Neural progenitor cell (in vitro differentiated cells): ENCODE measurements at regions not wholly inside any gene's neighbourhood (a gene's known extent, or its start where the extent isn't known, plus 50 kb on each side); places are given as distances from the start of the nearest gene placed in this dataset.
A peak's percentile ranks its signal among the peaks of the same experiment; 100 is the strongest.
"Not testable (repeated sequence)": the region's sequence is repeated elsewhere in the genome, so short reads cannot be mapped to it uniquely, and the experiment has no call there.

Source experiments
- DNase-seq: peaks from one replicate; pipeline ENCODE4 v3.0.0-alpha.2; 2016; ENCODE audit warnings: low spot score
- H2AFZ ChIP-seq: fragments of 200-600 bp; sonication (generic); replicated peaks from 2 replicates; pipeline ENCODE4 v1.6.1; 2016; ENCODE audit warnings: antibody characterized with exemption
- H3F3A ChIP-seq: fragments of 200-600 bp; sonication (generic); 2 replicates; pipeline ENCODE4 v1.6.1; 2016; ENCODE audit warnings: antibody characterized with exemption, low read depth
- H3K27ac ChIP-seq: fragments of 200-600 bp; sonication (generic); 2 replicates; pipeline ENCODE4 v1.5.1; 2016; ENCODE audit warnings: mild to moderate bottlenecking
- H3K27me3 ChIP-seq: fragments of 200-600 bp; sonication (generic); 2 replicates; pipeline ENCODE4 v1.6.1; 2016; ENCODE audit warnings: mild to moderate bottlenecking, moderate library complexity
- H3K36me3 ChIP-seq: fragments of 200-600 bp; sonication (generic); 2 replicates; pipeline ENCODE4 v1.5.1; 2016
- H3K4me1 ChIP-seq: fragments of 200-600 bp; sonication (generic); 2 replicates; pipeline ENCODE4 v1.6.1; 2016; ENCODE audit warnings: mixed run types
- H3K4me2 ChIP-seq: fragments of 200-600 bp; sonication (generic); 2 replicates; pipeline ENCODE4 v1.6.1; 2016
- H3K4me3 ChIP-seq: fragments of 200-600 bp; sonication (generic); 2 replicates; pipeline ENCODE4 v1.5.1; 2016
- H3K79me2 ChIP-seq: fragments of 200-600 bp; sonication (generic); 2 replicates; pipeline ENCODE4 v1.6.1; 2016; ENCODE audit warnings: low read depth
- H3K9ac ChIP-seq: fragments of 200-600 bp; sonication (generic); 2 replicates; pipeline ENCODE4 v1.6.1; 2016
- H3K9me3 ChIP-seq: fragments of 200-600 bp; sonication (generic); 2 replicates; pipeline ENCODE4 v1.5.1; 2016; ENCODE audit warnings: low read depth
- H4K20me1 ChIP-seq: fragments of 200-600 bp; sonication (generic); 2 replicates; pipeline ENCODE4 v1.6.1; 2016; ENCODE audit warnings: low read depth
- H3K27ac Mint-ChIP-seq: 3 replicates; pipeline ENCODE4 v1.8.0; 2021; ENCODE audit warnings: mixed read lengths
- H3K27me3 Mint-ChIP-seq: 2 replicates; pipeline ENCODE4 v1.8.0; 2022; ENCODE audit warnings: low read depth, mild to moderate bottlenecking, inconsistent platforms, moderate library complexity, mixed read lengths; ENCODE audit not compliant: insufficient read depth
- H3K36me3 Mint-ChIP-seq: 3 replicates; pipeline ENCODE4 v1.8.0; 2021; ENCODE audit warnings: mixed read lengths
- H3K4me1 Mint-ChIP-seq: 3 replicates; pipeline ENCODE4 v1.8.0; 2021; ENCODE audit warnings: mixed read lengths
- H3K4me3 Mint-ChIP-seq: 3 replicates; pipeline ENCODE4 v1.8.0; 2021; ENCODE audit warnings: mild to moderate bottlenecking, moderate library complexity, mixed read lengths
- H3K9me3 Mint-ChIP-seq: 3 replicates; pipeline ENCODE4 v1.8.0; 2020; ENCODE audit warnings: mixed read lengths
- CTCF ChIP-seq: fragments of 200-600 bp; sonication (generic); IDR thresholded peaks from 2 replicates; pipeline ENCODE4 v1.5.1; 2017; ENCODE audit warnings: antibody characterized with exemption, mild to moderate bottlenecking
- EZH2 ChIP-seq: fragments of 200-600 bp; sonication (generic); IDR thresholded peaks from 2 replicates; pipeline ENCODE4 v1.6.1; 2017; ENCODE audit warnings: antibody characterized with exemption, mild to moderate bottlenecking, moderate library complexity
- EZH2phosphoT487 ChIP-seq: fragments of 200-600 bp; sonication (generic); IDR thresholded peaks from 2 replicates; pipeline ENCODE4 v1.6.1; 2017; ENCODE audit warnings: antibody characterized with exemption

GRCh38 chr2:174675615-174676014 is 78.0 kb upstream of the WIPF1 start:
- DNase-seq: no peak
- Mint-ChIP-seq H3K27me3 (no peaks in the 10 kb centered on the region), H3K4me3 (peak overlapping the region; percentile 43), H3K36me3 (peaks cover 24% of the 10 kb centered on the region), H3K9me3 (peaks cover 14% of the 10 kb centered on the region), H3K4me1 (peaks cover 5% of the 10 kb centered on the region), H3K27ac (no peak overlapping the region)
- peaks cover under 1% of the 10 kb centered on the region for H3K27me3 ChIP-seq
- H3F3A ChIP-seq: no peaks in the 10 kb centered on the region
- no peak overlapping the region for H3K27ac ChIP-seq
- H3K9ac ChIP-seq: no peak overlapping the region
- H3K79me2 ChIP-seq: peaks cover 6% of the 10 kb centered on the region
- H3K4me3 ChIP-seq: no peak overlapping the region
- H3K36me3 ChIP-seq: peaks cover 12% of the 10 kb centered on the region
- H3K4me2 ChIP-seq: no peak overlapping the region
- no peak overlapping the region for H2AFZ ChIP-seq
- no peaks in the 10 kb centered on the region for H3K9me3 ChIP-seq
- H3K4me1 ChIP-seq: peaks cover 3% of the 10 kb centered on the region
- H4K20me1 ChIP-seq: peaks cover 7% of the 10 kb centered on the region
- TF ChIP-seq CTCF (no peak), EZH2phosphoT487 (no peak)

DNA sequence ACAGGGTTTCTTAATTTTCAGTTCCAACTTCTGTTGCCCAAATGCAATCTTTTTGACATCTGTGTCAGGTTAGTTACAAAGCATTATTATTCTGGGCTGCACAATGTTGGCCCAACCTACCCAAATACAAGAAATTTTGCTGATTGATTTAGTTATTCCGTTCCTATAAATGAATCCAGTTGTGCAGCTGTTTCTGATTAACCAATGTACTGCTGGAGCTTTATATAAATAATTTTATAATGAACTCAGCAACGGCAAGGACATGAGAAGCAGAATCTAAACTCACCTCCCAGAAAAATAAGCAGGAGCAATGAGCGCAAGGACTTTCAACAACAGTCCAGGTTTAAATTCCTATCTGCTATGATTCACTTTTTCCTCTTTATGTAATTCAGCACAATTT is 76.3 kb upstream of the WIPF1 start:
- no peaks in the 10 kb centered on the region for H3K27me3 ChIP-seq

GRCh38 chr2:174673440-174673839 is 75.8 kb upstream of the WIPF1 start:
- Histone ChIP-seq H3K36me3 (peaks cover 12% of the 10 kb centered on the region), H3F3A (peaks cover 7% of the 10 kb centered on the region), H3K9me3 (no peaks in the 10 kb centered on the region), H3K4me3 (no peak overlapping the region), H3K79me2 (no peaks in the 10 kb centered on the region), H2AFZ (no peak overlapping the region), H3K27ac (no peak overlapping the region), H3K4me1 (peaks cover 15% of the 10 kb centered on the region), H4K20me1 (no peaks in the 10 kb centered on the region), H3K4me2 (no peak overlapping the region), H3K27me3 (no peaks in the 10 kb centered on the region), H3K9ac (no peak overlapping the region)
- peaks cover 16% of the 10 kb centered on the region for H3K9me3 Mint-ChIP-seq
- no peak for TF ChIP-seq CTCF
- TF ChIP-seq EZH2phosphoT487: no peak
- TF ChIP-seq EZH2: no peak
- no peak overlapping the region for H3K27ac Mint-ChIP-seq
- no peak overlapping the region for H3K4me3 Mint-ChIP-seq
- peaks cover 4% of the 10 kb centered on the region for H3K27me3 Mint-ChIP-seq
- peaks cover 26% of the 10 kb centered on the region for H3K36me3 Mint-ChIP-seq
- DNase-seq: no peak
- H3K4me1 Mint-ChIP-seq: peaks cover 8% of the 10 kb centered on the region

More for the DNA sequence above, 76.3 kb upstream of the WIPF1 start:
- Histone ChIP-seq H3K9ac (no peak overlapping the region), H3F3A (peaks cover 4% of the 10 kb centered on the region), H3K4me1 (peaks cover 15% of the 10 kb centered on the region), H3K9me3 (no peaks in the 10 kb centered on the region), H4K20me1 (no peaks in the 10 kb centered on the region), H3K27ac (no peak overlapping the region), H3K36me3 (peaks cover 12% of the 10 kb centered on the region), H3K79me2 (no peaks in the 10 kb centered on the region), H3K4me3 (no peak overlapping the region), H3K4me2 (no peak overlapping the region), H2AFZ (no peak overlapping the region)
- no peak overlapping the region for H3K4me3 Mint-ChIP-seq
- peaks cover 4% of the 10 kb centered on the region for H3K27me3 Mint-ChIP-seq
- DNase-seq: no peak
- peaks cover 26% of the 10 kb centered on the region for H3K36me3 Mint-ChIP-seq
- H3K4me1 Mint-ChIP-seq: peaks cover 8% of the 10 kb centered on the region
- H3K9me3 Mint-ChIP-seq: peaks cover 16% of the 10 kb centered on the region
- TF ChIP-seq EZH2: no peak
- TF ChIP-seq EZH2phosphoT487: no peak
- no peak for TF ChIP-seq CTCF
- no peak overlapping the region for H3K27ac Mint-ChIP-seq

DNA sequence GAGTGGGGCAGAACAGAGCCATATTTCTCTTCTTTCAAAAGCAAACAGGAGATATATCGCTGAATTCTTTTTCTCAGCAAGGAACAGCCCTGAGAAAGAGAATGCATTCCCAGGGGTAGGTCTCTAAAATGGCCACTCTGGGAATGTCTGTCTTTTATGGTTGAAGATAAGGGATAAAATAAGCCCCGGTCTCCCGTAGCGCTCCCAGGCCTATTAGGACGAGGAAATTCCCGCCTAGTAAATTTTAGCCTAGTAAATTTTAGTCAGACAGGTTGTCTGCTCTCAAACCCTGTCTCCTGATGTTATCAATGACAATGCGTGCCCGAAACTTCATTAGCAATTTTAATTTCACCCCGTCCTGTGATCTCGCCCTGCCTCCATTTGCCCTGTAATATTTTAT is 73.9 kb upstream of the WIPF1 start:
- peaks cover 23% of the 10 kb centered on the region for H3F3A ChIP-seq
- not testable (repeated sequence) for H3K9me3 ChIP-seq, H4K20me1 ChIP-seq, H2AFZ ChIP-seq, H3K27me3 ChIP-seq, H3K27ac ChIP-seq, H3K4me3 Mint-ChIP-seq, H3K9ac ChIP-seq, H3K27ac Mint-ChIP-seq, H3K27me3 Mint-ChIP-seq, H3K79me2 ChIP-seq, H3K4me3 ChIP-seq, DNase-seq, H3K4me2 ChIP-seq
- peaks cover 25% of the 10 kb centered on the region for H3K4me1 Mint-ChIP-seq
- peaks cover 32% of the 10 kb centered on the region for H3K4me1 ChIP-seq
- H3K36me3 ChIP-seq: peaks cover 12% of the 10 kb centered on the region
- peaks cover 16% of the 10 kb centered on the region for H3K9me3 Mint-ChIP-seq
- H3K36me3 Mint-ChIP-seq: peaks cover 26% of the 10 kb centered on the region
